KMS-11 (cell line): ENCODE measurements at regions not wholly inside any gene's neighbourhood (a gene's known extent, or its start where the extent isn't known, plus 50 kb on each side); places are given as distances from the start of the nearest gene placed in this dataset.

Experiments
- H2AFZ ChIP-seq: fragments of 200-600 bp; sonication (generic); 2 replicates; pipeline ENCODE4 v1.6.1; 2016; ENCODE audit warnings: antibody characterized with exemption, mixed run types, low read depth
- H3K27ac ChIP-seq: fragments of 200-600 bp; sonication (generic); 2 replicates; pipeline ENCODE4 v1.6.1; 2016; ENCODE audit warnings: mild to moderate bottlenecking, mixed run types
- H3K27me3 ChIP-seq: fragments of 200-600 bp; sonication (generic); 2 replicates; pipeline ENCODE4 v1.6.1; 2017; ENCODE audit warnings: mild to moderate bottlenecking, low read depth, mixed run types, moderate library complexity; ENCODE audit not compliant: insufficient read depth
- H3K36me3 ChIP-seq: fragments of 200-600 bp; sonication (generic); 2 replicates; pipeline ENCODE4 v1.6.1; 2017; ENCODE audit warnings: mild to moderate bottlenecking, mixed run types; ENCODE audit not compliant: insufficient read depth
- H3K4me1 ChIP-seq: fragments of 200-600 bp; sonication (generic); 2 replicates; pipeline ENCODE4 v1.6.1; 2016; ENCODE audit warnings: mild to moderate bottlenecking, low read depth, mixed run types; ENCODE audit not compliant: poor library complexity, severe bottlenecking
- H3K4me2 ChIP-seq: fragments of 200-600 bp; sonication (generic); 2 replicates; pipeline ENCODE4 v1.7.0; 2016; ENCODE audit warnings: mild to moderate bottlenecking, mixed run types
- H3K4me3 ChIP-seq: fragments of 200-600 bp; sonication (generic); IDR thresholded peaks from 2 replicates; pipeline ENCODE4 v1.6.1; 2017; ENCODE audit warnings: low read depth, low read length, mixed read lengths; ENCODE audit not compliant: insufficient read depth
- H3K79me2 ChIP-seq: fragments of 200-600 bp; sonication (generic); 2 replicates; pipeline ENCODE4 v1.6.1; 2016; ENCODE audit warnings: low read depth, mixed run types; ENCODE audit not compliant: insufficient read depth
- H3K9ac ChIP-seq: fragments of 200-600 bp; sonication (generic); 2 replicates; pipeline ENCODE4 v1.6.1; 2016; ENCODE audit warnings: mild to moderate bottlenecking, mixed run types
- H4K20me1 ChIP-seq: fragments of 200-600 bp; sonication (generic); 2 replicates; pipeline ENCODE4 v1.6.1; 2016; ENCODE audit warnings: mild to moderate bottlenecking, mixed run types; ENCODE audit not compliant: insufficient read depth
- TF ChIP-seq, protein P1 (sequence below): fragments of 200-600 bp; sonication (generic); conservative IDR thresholded peaks from 2 replicates; pipeline ENCODE4 v1.6.1; 2017; ENCODE audit warnings: low read depth, mild to moderate bottlenecking, antibody characterized with exemption, low read length, moderate library complexity, mixed read lengths

DNA sequence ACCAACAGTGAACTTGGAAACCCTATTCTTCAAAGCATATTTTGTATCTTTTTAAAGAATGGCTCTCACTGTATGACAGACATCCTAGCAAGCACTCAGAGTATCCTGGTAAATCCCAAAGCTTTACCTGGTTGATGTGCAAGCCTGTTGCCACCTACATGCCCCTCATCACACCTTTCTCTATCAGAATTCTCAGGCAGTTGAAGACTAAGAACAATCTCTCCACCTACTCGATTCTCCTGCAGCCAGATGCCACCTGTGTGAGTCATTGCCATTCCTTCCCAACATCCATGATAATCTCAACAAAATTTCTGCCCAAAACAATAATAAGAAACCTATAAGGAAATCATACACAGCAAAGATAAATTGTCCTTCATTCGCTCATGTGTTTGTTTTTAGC, 659.8 kb downstream of the BCL11A start:
- Histone ChIP-seq H3K4me2 (no peak overlapping the region), H2AFZ (no peak overlapping the region), H3K9ac (no peak overlapping the region), H3K4me1 (peaks cover 19% of the 10 kb centered on the region), H3K27ac (no peak overlapping the region), H3K36me3 (no peaks in the 10 kb centered on the region), H4K20me1 (no peaks in the 10 kb centered on the region), H3K79me2 (no peaks in the 10 kb centered on the region), H3K4me3 (no peak overlapping the region), H3K27me3 (no peaks in the 10 kb centered on the region)
- TF ChIP-seq, protein P1, sequence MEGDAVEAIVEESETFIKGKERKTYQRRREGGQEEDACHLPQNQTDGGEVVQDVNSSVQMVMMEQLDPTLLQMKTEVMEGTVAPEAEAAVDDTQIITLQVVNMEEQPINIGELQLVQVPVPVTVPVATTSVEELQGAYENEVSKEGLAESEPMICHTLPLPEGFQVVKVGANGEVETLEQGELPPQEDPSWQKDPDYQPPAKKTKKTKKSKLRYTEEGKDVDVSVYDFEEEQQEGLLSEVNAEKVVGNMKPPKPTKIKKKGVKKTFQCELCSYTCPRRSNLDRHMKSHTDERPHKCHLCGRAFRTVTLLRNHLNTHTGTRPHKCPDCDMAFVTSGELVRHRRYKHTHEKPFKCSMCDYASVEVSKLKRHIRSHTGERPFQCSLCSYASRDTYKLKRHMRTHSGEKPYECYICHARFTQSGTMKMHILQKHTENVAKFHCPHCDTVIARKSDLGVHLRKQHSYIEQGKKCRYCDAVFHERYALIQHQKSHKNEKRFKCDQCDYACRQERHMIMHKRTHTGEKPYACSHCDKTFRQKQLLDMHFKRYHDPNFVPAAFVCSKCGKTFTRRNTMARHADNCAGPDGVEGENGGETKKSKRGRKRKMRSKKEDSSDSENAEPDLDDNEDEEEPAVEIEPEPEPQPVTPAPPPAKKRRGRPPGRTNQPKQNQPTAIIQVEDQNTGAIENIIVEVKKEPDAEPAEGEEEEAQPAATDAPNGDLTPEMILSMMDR: no peak

DNA sequence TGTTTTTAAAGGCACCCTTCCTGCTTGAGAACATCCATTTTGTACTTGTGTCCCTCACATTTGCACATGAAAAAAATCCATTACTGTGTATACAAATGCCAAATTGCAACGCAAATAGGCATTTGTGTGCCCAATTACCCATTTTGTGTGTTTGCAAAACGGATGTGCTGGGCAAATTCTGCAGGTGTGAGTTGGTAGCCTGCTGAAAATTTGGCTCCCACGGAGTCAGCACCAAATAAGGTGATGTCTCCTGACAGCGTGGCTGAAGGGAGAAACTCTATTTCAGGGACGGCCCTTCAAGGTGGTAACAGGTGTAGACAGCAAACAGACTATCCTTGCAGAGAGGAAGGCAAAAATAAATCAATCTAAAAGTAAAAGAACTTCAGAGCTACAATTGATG, 661.1 kb downstream of the BCL11A start:
- H4K20me1 ChIP-seq: no peaks in the 10 kb centered on the region
- no peak overlapping the region for H3K27ac ChIP-seq
- no peaks in the 10 kb centered on the region for H3K79me2 ChIP-seq
- H2AFZ ChIP-seq: no peak overlapping the region
- H3K36me3 ChIP-seq: no peaks in the 10 kb centered on the region
- no peak overlapping the region for H3K4me2 ChIP-seq
- no peak overlapping the region for H3K4me3 ChIP-seq
- peaks cover 28% of the 10 kb centered on the region for H3K4me1 ChIP-seq
- TF ChIP-seq, protein P1: no peak
- no peak overlapping the region for H3K9ac ChIP-seq
- H3K27me3 ChIP-seq: no peaks in the 10 kb centered on the region

DNA sequence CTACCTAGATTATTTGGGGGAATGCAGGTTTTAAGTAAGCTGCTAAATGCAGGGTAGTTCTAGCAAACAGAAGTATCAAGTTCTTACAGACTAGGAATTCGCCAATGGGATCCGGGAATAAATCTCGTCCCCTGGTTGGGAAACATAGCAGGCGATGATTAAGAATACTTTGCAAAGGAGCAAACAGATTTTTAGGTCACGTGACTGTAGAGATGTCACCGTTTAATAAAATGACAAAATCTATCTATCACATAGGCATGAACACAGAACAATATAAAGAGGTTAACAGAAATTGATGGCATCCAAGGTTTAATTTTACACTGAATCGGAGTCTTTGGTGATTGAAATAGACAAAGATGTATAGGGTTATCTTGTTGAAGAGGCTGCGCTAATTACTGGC, 664.1 kb downstream of the BCL11A start:
- Histone ChIP-seq H3K4me2 (no peak overlapping the region), H4K20me1 (no peaks in the 10 kb centered on the region), H2AFZ (no peak overlapping the region), H3K27ac (no peak overlapping the region), H3K4me1 (peaks cover 17% of the 10 kb centered on the region), H3K9ac (no peak overlapping the region), H3K79me2 (no peaks in the 10 kb centered on the region), H3K27me3 (no peaks in the 10 kb centered on the region), H3K4me3 (no peak overlapping the region), H3K36me3 (no peaks in the 10 kb centered on the region)
- TF ChIP-seq, protein P1: no peak

DNA sequence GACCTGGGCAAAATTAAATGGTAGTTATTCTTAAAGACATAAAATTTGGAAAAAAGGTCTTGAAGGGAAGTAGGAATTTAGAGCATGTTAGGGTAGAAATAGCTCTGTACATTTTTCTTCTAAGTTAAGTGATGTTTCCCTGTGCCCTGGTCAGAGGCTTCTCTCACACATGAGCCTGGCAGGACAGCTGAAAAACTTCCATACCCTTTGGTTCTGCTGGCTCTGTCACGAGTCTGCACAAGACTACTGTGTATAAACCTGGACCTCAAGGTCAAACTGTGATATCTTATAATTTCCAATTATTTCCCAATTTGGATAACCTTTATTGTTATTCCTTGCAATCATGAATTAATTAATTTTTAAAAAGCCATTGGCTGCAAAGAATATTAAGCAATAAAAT, 664.7 kb downstream of the BCL11A start:
- H4K20me1 ChIP-seq: no peaks in the 10 kb centered on the region
- no peak overlapping the region for H3K9ac ChIP-seq
- TF ChIP-seq, protein P1: no peak
- no peaks in the 10 kb centered on the region for H3K79me2 ChIP-seq
- no peak overlapping the region for H3K4me3 ChIP-seq
- H3K27ac ChIP-seq: no peak overlapping the region
- H3K4me1 ChIP-seq: peaks cover 17% of the 10 kb centered on the region
- no peak overlapping the region for H2AFZ ChIP-seq
- no peaks in the 10 kb centered on the region for H3K27me3 ChIP-seq
- no peaks in the 10 kb centered on the region for H3K36me3 ChIP-seq
- peak overlapping the region; percentile 24; the same call in 1 of the 2 replicates for H3K4me2 ChIP-seq
